HG02798 (cell line): ENCODE measurements at regions not wholly inside any gene's neighbourhood (a gene's known extent, or its start where the extent isn't known, plus 50 kb on each side); places are given as distances from the start of the nearest gene placed in this dataset.
"Not testable (repeated sequence)": the region's sequence is repeated elsewhere in the genome, so short reads cannot be mapped to it uniquely, and the experiment has no call there.

ENCODE experiments used
- ATAC-seq: cut with Tn5 transposase; IDR thresholded peaks from one replicate; pipeline ENCODE4 v1.9.1; 2021; ENCODE audit warnings: mild to moderate bottlenecking; ENCODE audit not compliant: unreplicated experiment, poor library complexity

GRCh38 chr6:133042550-133043120 is 198.5 kb upstream of the EYA4 start:
- no peak for ATAC-seq

- no peak for ATAC-seq
These were observed 194.6 kb upstream of the EYA4 start for GRCh38 chr6:133046576-133046975.

- ATAC-seq = no peak
These were observed 194.0 kb upstream of the EYA4 start for GRCh38 chr6:133047065-133047665.

GRCh38 chr6:133047706-133048105 is 193.5 kb upstream of the EYA4 start:
- ATAC-seq = no peak

- ATAC-seq = no peak
These were observed 189.9 kb upstream of the EYA4 start for GRCh38 chr6:133051240-133051639.

GRCh38 chr6:133052465-133052864 is 188.7 kb upstream of the EYA4 start:
- ATAC-seq = no peak

GRCh38 chr6:133055441-133055966 is 185.7 kb upstream of the EYA4 start:
- ATAC-seq = no peak

GRCh38 chr6:133057352-133057751 is 183.8 kb upstream of the EYA4 start:
- ATAC-seq = no peak

- no peak for ATAC-seq
These were observed 179.1 kb upstream of the EYA4 start for GRCh38 chr6:133062077-133062476.

- ATAC-seq = no peak
These were observed 178.4 kb upstream of the EYA4 start for GRCh38 chr6:133062696-133063306.

GRCh38 chr6:133067960-133068359 is 173.2 kb upstream of the EYA4 start:
- no peak for ATAC-seq

GRCh38 chr6:133070410-133071043 is 170.6 kb upstream of the EYA4 start:
- ATAC-seq = no peak

- no peak for ATAC-seq
These were observed 161.3 kb upstream of the EYA4 start for GRCh38 chr6:133079901-133080300.

- ATAC-seq = no peak
These were observed 157.7 kb upstream of the EYA4 start for GRCh38 chr6:133083248-133083967.

- ATAC-seq = no peak
These were observed 155.7 kb upstream of the EYA4 start for GRCh38 chr6:133085471-133085870.

GRCh38 chr6:133085896-133086295 is 155.3 kb upstream of the EYA4 start:
- no peak for ATAC-seq

- ATAC-seq = no peak
These were observed 152.0 kb upstream of the EYA4 start for GRCh38 chr6:133088931-133089695.

- ATAC-seq = no peak
These were observed 149.0 kb upstream of the EYA4 start for GRCh38 chr6:133092199-133092598.

GRCh38 chr6:133092771-133093170 is 148.4 kb upstream of the EYA4 start:
- ATAC-seq = no peak

- ATAC-seq = not testable (repeated sequence)
These were observed 147.9 kb upstream of the EYA4 start for GRCh38 chr6:133093211-133093610.
